Skeletal muscle satellite cell (primary cell): ENCODE measurements at regions not wholly inside any gene's neighbourhood (a gene's known extent, or its start where the extent isn't known, plus 50 kb on each side); places are given as distances from the start of the nearest gene placed in this dataset.

Experiments
- H3K27me3 ChIP-seq: 2 replicates; pipeline ENCODE4 v1.7.0; 2013; ENCODE audit warnings: low read length; ENCODE audit not compliant: control insufficient read depth, insufficient read depth
- H3K36me3 ChIP-seq: 2 replicates; pipeline ENCODE4 v1.7.0; 2013; ENCODE audit warnings: mild to moderate bottlenecking, control low read depth, low read length; ENCODE audit not compliant: insufficient read depth
- H3K4me1 ChIP-seq: 2 replicates; pipeline ENCODE4 v1.7.0; 2013; ENCODE audit warnings: low read length; ENCODE audit not compliant: control insufficient read depth, insufficient read depth
- H3K4me2 ChIP-seq: 2 replicates; pipeline ENCODE4 v1.7.0; 2013; ENCODE audit warnings: mild to moderate bottlenecking, low read length
- H3K4me3 ChIP-seq: 2 replicates; pipeline ENCODE4 v1.7.0; 2013; ENCODE audit warnings: low read length
- H3K9ac ChIP-seq: 2 replicates; pipeline ENCODE4 v1.7.0; 2013; ENCODE audit warnings: mild to moderate bottlenecking, low read depth, low read length, moderate library complexity
- H3K9me3 ChIP-seq: replicated peaks from 2 replicates; pipeline ENCODE4 v1.7.0; 2013; ENCODE audit warnings: mild to moderate bottlenecking, control low read depth, low read length

DNA sequence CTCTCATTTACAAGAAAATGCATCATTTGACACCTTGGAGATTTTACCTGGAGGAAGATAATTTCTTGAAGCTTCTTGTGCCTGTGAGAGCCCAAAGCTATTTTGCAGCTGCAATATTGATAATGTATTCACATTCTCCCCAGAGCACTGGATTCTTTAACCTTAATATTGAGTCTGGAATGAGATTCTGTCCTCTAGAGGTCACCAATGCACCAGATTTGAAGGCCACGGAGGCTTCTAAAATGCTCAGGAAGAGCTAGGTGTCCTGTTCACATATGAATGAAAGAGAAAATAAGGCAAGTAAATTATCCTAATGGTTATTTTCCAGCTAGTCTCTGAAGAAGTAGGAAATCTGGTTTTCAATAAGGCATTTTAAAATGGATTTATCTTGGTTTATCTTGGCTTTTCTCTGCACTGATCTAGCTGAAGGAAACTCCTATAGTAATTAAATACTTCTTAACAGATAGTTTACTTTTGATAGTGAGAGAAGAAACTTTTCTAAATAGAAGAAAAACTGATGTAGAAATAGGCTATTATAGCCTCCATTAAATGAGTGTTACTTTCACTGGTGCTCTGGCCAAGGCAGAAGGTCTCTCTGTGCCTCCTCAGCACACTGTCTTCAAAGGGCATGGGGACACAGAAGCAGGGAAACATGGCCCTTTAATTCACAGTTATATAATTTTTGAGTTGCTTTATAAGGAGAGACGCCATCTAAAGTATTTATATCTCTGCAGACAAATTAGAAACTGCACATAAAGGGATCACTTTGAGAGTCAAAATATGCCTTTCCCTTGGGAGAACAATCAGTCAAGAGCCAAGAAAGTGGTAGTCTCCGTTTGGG, 297.0 kb upstream of the ACTBL2 start:
- peaks cover 27% of the 10 kb centered on the region for H3K4me1 ChIP-seq
- no peak overlapping the region for H3K4me3 ChIP-seq
- no peaks in the 10 kb centered on the region for H3K27me3 ChIP-seq
- H3K9ac ChIP-seq, result peak overlapping the region; percentile 46
- no peak overlapping the region for H3K4me2 ChIP-seq
- no peaks in the 10 kb centered on the region for H3K36me3 ChIP-seq
- no peaks in the 10 kb centered on the region for H3K9me3 ChIP-seq

DNA sequence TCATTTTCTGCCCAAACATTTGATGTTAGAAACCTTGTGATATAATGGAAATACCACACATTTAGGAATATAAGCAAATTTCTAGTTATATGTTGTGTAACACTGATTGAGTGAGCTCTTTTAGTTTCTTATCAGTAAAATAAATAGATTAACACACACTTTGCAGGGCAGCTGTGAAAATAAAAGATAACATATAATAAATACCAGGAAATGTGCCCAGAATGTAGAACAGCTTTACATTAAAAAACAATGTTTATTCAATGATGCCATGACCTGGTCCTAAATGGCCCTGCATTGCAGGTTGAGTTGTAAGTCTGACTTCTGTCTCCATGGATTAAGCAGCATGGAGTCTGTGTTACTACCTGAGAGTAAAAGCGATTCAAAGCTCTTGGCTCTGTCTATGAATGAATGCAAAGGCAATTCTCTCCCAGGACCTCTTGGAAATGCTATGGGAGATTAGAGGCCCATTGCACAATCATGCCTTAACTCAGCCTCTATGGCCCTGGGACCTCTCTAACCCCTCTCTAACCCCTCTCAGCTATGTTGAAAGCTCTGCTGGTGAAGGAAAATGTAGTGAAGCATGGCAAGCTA, 296.0 kb upstream of the ACTBL2 start:
- Histone ChIP-seq H3K9ac (no peak overlapping the region), H3K4me3 (no peak overlapping the region), H3K4me2 (no peak overlapping the region), H3K27me3 (no peaks in the 10 kb centered on the region), H3K4me1 (peaks cover 17% of the 10 kb centered on the region), H3K9me3 (no peaks in the 10 kb centered on the region), H3K36me3 (no peaks in the 10 kb centered on the region)

DNA sequence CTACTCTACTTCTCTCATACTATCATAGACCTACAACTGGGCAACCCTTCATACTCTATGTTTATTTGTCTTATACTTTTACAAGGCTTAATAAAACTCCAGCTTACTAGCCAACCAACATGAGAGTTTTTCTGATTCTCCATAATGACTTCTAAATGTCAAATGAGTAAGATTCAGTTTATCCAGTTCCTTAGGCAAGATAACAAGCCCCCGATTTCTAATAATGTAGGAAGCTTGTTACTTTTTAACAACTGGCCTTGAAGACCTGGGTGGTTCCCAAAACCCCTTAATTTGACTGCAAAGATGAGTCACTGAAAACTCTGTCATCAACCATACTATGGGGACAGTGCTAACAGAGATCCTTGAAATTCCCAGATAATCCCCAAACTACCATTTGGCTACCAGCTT, 294.6 kb upstream of the ACTBL2 start:
- Histone ChIP-seq H3K4me3 (no peak overlapping the region), H3K4me1 (peaks cover 7% of the 10 kb centered on the region), H3K4me2 (no peak overlapping the region), H3K9me3 (no peaks in the 10 kb centered on the region), H3K36me3 (no peaks in the 10 kb centered on the region), H3K9ac (no peak overlapping the region), H3K27me3 (no peaks in the 10 kb centered on the region)

DNA sequence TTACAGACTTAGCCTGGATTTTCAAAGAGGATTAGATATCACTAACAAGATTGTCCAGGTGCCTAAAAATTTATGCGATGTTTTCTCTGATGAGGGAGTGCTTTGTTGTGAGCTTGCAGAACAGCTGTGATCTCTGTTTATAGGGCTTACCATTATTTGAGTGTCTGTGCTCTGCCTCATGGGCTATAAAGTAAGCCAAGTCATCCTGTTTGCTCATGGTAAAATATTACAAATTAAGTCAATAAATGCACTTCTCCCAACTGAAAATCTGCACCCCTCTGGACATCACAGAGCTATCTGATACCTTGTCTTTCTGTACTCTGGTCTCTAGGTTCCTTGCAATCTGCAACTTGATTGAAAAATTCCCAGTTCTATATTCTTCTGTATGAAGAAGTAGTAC, 293.4 kb upstream of the ACTBL2 start:
- Histone ChIP-seq H3K9ac (no peak overlapping the region), H3K4me2 (no peak overlapping the region), H3K9me3 (no peaks in the 10 kb centered on the region), H3K4me1 (peaks cover 7% of the 10 kb centered on the region), H3K27me3 (no peaks in the 10 kb centered on the region), H3K4me3 (no peak overlapping the region), H3K36me3 (no peaks in the 10 kb centered on the region)

DNA sequence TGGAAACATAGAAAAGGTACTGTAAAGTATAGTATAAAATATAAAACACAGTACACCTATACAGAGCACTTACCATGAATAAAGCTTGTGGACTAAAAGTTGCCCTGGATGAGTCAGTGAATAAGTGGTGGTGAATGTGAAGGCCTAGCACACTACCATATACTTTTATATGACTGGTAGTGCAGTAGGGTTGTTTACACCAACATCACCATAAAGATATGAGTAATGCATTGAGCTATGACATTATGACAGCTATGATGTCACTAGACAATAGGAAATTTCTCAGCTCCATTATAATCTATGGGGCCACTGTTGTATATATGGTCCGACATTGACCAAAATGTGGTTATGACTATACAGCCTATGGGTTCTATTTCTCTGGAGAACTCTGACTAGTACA, 291.8 kb upstream of the ACTBL2 start:
- Histone ChIP-seq H3K9me3 (no peaks in the 10 kb centered on the region), H3K9ac (no peak overlapping the region), H3K36me3 (no peaks in the 10 kb centered on the region), H3K27me3 (no peaks in the 10 kb centered on the region), H3K4me2 (no peak overlapping the region), H3K4me3 (no peak overlapping the region), H3K4me1 (peaks cover 3% of the 10 kb centered on the region)

DNA sequence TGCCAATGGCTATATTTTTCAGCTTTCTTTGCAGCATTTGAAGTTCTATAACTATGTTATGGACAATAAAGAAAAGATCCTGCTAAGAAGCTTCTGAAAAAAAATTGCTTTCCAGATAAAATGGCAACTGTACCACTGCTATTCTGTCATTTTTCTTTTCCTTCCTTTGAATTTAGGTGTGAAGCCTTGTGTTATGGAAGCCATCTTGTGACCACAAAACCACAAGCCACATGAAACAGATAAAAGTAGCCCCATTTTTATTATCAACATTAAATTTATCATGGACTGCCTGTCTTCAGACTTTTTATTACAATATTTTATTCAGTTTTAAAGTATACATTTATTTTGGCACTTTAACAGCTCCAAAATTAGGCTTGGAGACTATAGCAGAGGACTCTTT, 289.9 kb upstream of the ACTBL2 start:
- Histone ChIP-seq H3K9me3 (no peaks in the 10 kb centered on the region), H3K4me3 (no peak overlapping the region), H3K36me3 (no peaks in the 10 kb centered on the region), H3K27me3 (no peaks in the 10 kb centered on the region), H3K4me2 (no peak overlapping the region), H3K4me1 (peaks cover 3% of the 10 kb centered on the region), H3K9ac (no peak overlapping the region)

DNA sequence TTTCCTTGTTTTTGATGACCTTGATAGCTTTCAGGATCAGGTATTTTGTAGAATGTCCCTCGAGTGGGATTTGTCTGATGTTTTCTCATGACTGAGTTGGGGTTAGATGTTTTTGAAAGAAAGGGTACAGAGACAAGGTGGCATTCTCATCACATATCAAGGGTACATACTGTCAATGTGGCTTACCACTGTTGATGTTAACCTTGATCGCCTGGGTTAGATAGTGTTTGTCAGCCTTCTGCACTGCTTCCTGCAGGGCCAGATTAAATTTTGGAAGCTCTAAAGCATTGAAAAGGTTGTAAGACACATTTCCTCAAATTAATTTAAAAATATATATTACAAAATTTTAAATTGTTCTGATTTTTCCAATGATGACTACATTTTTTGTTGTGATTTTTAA, 287.4 kb upstream of the ACTBL2 start:
- H3K4me1 ChIP-seq, result no peaks in the 10 kb centered on the region
- no peaks in the 10 kb centered on the region for H3K36me3 ChIP-seq
- H3K4me2 ChIP-seq, result no peak overlapping the region
- H3K9ac ChIP-seq, result no peak overlapping the region
- no peaks in the 10 kb centered on the region for H3K9me3 ChIP-seq
- H3K4me3 ChIP-seq, result no peak overlapping the region
- H3K27me3 ChIP-seq, result no peaks in the 10 kb centered on the region

DNA sequence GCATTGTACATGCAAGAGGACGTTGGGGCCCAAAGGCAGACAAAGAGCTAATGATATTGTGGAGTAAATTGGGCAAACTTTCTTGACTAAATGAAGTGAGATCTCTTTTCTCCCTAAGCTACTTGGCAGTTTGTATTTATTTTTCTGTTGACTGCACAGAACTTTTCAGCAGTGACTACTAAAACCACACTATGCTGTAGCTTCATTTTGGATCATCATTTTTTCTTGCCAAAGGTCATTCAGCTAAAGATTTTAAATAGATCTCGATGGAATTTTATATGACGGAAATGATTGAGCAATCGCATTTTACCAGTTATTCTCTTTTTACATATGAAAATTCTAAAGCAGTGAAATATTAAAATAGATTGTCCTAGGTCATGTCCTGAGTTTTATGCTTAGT, 286.1 kb upstream of the ACTBL2 start:
- H3K9me3 ChIP-seq, result no peaks in the 10 kb centered on the region
- no peak overlapping the region for H3K4me2 ChIP-seq
- H3K4me3 ChIP-seq, result no peak overlapping the region
- H3K9ac ChIP-seq, result no peak overlapping the region
- no peaks in the 10 kb centered on the region for H3K27me3 ChIP-seq
- H3K4me1 ChIP-seq, result no peaks in the 10 kb centered on the region
- no peaks in the 10 kb centered on the region for H3K36me3 ChIP-seq

DNA sequence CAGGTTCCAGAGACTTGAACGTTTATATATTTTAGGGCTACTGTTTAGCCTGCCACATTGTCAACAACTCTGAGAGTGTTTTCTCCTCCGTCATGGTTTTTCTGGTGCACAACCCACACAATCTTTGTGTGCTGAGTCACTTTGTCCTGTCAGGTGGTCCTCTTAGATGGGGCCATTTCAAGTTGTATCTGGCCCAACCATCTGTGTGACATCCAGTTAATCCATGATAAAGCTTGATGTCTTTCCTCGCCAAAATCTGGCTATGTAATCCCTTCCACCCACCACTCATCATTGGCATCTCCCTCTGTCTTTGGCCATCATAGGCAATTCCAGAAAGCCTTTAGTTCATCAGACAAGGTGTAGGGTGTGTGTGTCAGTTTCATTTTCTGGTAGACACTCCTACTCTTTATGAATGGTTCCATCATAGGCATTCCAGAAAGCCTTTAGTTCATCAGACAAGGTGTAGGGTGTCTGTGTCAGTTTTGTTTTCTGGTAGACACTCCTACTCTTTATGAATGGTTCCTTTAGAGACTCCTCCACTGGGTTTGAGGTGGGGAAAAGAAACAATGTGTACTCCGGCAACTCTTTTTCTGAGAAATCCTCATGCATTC, 282.0 kb upstream of the ACTBL2 start:
- no peak overlapping the region for H3K4me3 ChIP-seq
- H3K27me3 ChIP-seq, result no peaks in the 10 kb centered on the region
- H3K9me3 ChIP-seq, result no peaks in the 10 kb centered on the region
- no peak overlapping the region for H3K9ac ChIP-seq
- no peaks in the 10 kb centered on the region for H3K36me3 ChIP-seq
- no peak overlapping the region for H3K4me2 ChIP-seq
- no peaks in the 10 kb centered on the region for H3K4me1 ChIP-seq

DNA sequence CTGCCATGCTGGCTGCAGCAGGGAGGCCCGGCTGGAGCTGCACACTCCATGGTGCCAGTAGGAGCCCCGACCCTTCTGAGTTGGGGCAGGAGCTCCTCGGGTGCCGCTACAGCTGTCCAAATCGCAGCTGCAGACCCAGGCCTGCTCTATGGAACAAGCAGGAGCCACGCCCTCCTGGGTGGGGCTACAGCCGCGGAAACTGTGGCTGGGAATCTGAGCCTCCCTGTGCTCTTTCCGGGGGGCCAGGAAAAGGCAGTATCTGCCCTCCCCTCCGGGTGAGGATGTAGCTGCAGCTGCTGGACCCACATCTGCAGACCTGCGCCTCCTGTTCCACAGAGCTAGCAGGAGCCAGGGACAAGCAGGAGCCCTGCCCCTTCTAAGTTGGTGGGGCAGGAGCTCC, 278.9 kb upstream of the ACTBL2 start:
- H3K4me3 ChIP-seq, result no peak overlapping the region
- H3K9me3 ChIP-seq, result no peaks in the 10 kb centered on the region
- H3K9ac ChIP-seq, result no peak overlapping the region
- H3K27me3 ChIP-seq, result no peaks in the 10 kb centered on the region
- no peaks in the 10 kb centered on the region for H3K4me1 ChIP-seq
- no peaks in the 10 kb centered on the region for H3K36me3 ChIP-seq
- no peak overlapping the region for H3K4me2 ChIP-seq

DNA sequence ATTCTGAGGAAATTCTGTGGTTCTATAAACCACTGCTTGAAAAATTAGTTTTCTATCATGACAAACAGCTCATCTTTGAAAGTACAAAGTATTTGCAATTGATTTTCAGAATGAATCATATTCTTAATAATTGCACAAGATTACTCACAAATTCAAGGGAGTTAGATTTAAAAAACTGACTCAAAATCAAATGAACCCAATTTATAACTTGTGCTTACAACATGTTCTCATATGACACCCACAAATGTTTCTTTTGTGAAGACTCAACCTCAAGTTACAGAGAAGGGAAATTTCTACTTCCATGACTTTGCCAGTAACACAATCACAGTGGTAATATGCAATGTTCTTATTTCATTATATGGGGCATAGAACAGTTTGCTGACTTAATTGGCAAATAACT, 272.0 kb upstream of the ACTBL2 start:
- H3K36me3 ChIP-seq, result no peaks in the 10 kb centered on the region
- no peaks in the 10 kb centered on the region for H3K9me3 ChIP-seq
- H3K4me2 ChIP-seq, result no peak overlapping the region
- peaks cover 13% of the 10 kb centered on the region for H3K4me1 ChIP-seq
- H3K27me3 ChIP-seq, result no peaks in the 10 kb centered on the region
- H3K9ac ChIP-seq, result no peak overlapping the region
- no peak overlapping the region for H3K4me3 ChIP-seq

DNA sequence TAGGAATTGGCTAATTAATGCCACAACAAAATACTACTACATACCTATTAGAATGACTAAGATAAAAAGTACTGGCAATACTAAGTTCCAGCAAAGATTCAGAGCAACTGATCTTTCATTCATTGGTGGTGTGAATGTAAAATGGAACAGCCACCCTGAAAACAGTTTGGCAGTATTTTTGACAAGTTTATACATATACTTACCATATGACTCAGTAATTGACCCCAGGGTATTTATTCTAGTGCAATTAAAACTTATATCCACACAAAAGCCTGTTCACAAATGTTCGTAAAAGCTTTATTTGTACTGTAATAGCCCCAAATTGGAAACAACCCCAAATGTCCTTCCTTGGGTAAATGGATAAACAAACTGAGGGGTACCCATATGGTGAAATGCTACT, 270.8 kb upstream of the ACTBL2 start:
- peaks cover 20% of the 10 kb centered on the region for H3K4me1 ChIP-seq

More for the DNA sequence above, 270.8 kb upstream of the ACTBL2 start:
- Histone ChIP-seq H3K4me2 (no peak overlapping the region), H3K4me3 (no peak overlapping the region), H3K9me3 (no peaks in the 10 kb centered on the region), H3K9ac (no peak overlapping the region), H3K27me3 (no peaks in the 10 kb centered on the region), H3K36me3 (no peaks in the 10 kb centered on the region)
